ENCODE measurements at regions not wholly inside any gene's neighbourhood (a gene's known extent, or its start where the extent isn't known, plus 50 kb on each side); places are given as distances from the start of the nearest gene placed in this dataset.
"Not testable (repeated sequence)": the region's sequence is repeated elsewhere in the genome, so short reads cannot be mapped to it uniquely, and the experiment has no call there.

GRCh38 chr13:81409284-81409683 is 1068.4 kb upstream of the SPRY2 start:
- no peak for DNase-seq

- DNase-seq, result no peak
Observed at GRCh38 chr13:81408647-81409046, 1067.7 kb upstream of the SPRY2 start.

GRCh38 chr13:81406639-81407292 is 1065.8 kb upstream of the SPRY2 start:
- DNase-seq, result no peak

- no peak for DNase-seq
Observed at GRCh38 chr13:81406022-81406421, 1065.1 kb upstream of the SPRY2 start.

GRCh38 chr13:81396192-81396591 is 1055.3 kb upstream of the SPRY2 start:
- no peak for DNase-seq

GRCh38 chr13:81395368-81395767 is 1054.4 kb upstream of the SPRY2 start:
- no peak for DNase-seq

- DNase-seq, result no peak
Observed at GRCh38 chr13:81394640-81395039, 1053.7 kb upstream of the SPRY2 start.

GRCh38 chr13:81393721-81394120 is 1052.8 kb upstream of the SPRY2 start:
- no peak for DNase-seq

GRCh38 chr13:81393110-81393509 is 1052.2 kb upstream of the SPRY2 start:
- DNase-seq, result no peak

GRCh38 chr13:81388400-81388799 is 1047.5 kb upstream of the SPRY2 start:
- no peak for DNase-seq

GRCh38 chr13:81383444-81383843 is 1042.5 kb upstream of the SPRY2 start:
- DNase-seq, result no peak

- no peak for DNase-seq
Observed at GRCh38 chr13:81382246-81382645, 1041.3 kb upstream of the SPRY2 start.

- no peak for DNase-seq
Observed at GRCh38 chr13:81381560-81381959, 1040.6 kb upstream of the SPRY2 start.

- no peak for DNase-seq
Observed at GRCh38 chr13:81379183-81379582, 1038.3 kb upstream of the SPRY2 start.

GRCh38 chr13:81377921-81378320 is 1037.0 kb upstream of the SPRY2 start:
- DNase-seq, result no peak

GRCh38 chr13:81375709-81376108 is 1034.8 kb upstream of the SPRY2 start:
- no peak for DNase-seq

GRCh38 chr13:81362711-81363110 is 1021.8 kb upstream of the SPRY2 start:
- not testable (repeated sequence) for DNase-seq

- no peak for DNase-seq
Observed at GRCh38 chr13:81350056-81350455, 1009.1 kb upstream of the SPRY2 start.

GRCh38 chr13:81340118-81341069 is 999.5 kb upstream of the SPRY2 start:
- not testable (repeated sequence) for DNase-seq

- not testable (repeated sequence) for DNase-seq
Observed at GRCh38 chr13:81339666-81340065, 998.7 kb upstream of the SPRY2 start.

- no peak for DNase-seq
Observed at GRCh38 chr13:81334481-81334880, 993.6 kb upstream of the SPRY2 start.

- DNase-seq, result no peak
Observed at GRCh38 chr13:81326913-81327312, 986.0 kb upstream of the SPRY2 start.

GRCh38 chr13:81320516-81320915 is 979.6 kb upstream of the SPRY2 start:
- DNase-seq, result no peak

- no peak for DNase-seq
Observed at GRCh38 chr13:81319351-81319750, 978.4 kb upstream of the SPRY2 start.

All from CD4-positive, alpha-beta T cell treated with Interleukin-17A for 4 hours (primary cell).